OCI-LY3 (cell line): ENCODE measurements at regions not wholly inside any gene's neighbourhood (a gene's known extent, or its start where the extent isn't known, plus 50 kb on each side); places are given as distances from the start of the nearest gene placed in this dataset.

ENCODE experiments used
- H2AFZ ChIP-seq: fragments of 200-600, 300-600 bp; shearing (Covaris generic); 2 replicates; pipeline ENCODE4 v1.6.0; 2014; ENCODE audit warnings: antibody characterized with exemption, low read depth, low read length
- H3K27ac ChIP-seq: fragments of 200-600, 300-600 bp; sonication (generic); 2 replicates; pipeline ENCODE4 v1.5.1; 2014; ENCODE audit warnings: mild to moderate bottlenecking, low read length, moderate library complexity, mixed read lengths
- H3K27me3 ChIP-seq: fragments of 200-600, 300-600 bp; sonication (generic); 2 replicates; pipeline ENCODE4 v1.6.1; 2014; ENCODE audit warnings: low read depth, low read length, mixed read lengths
- H3K36me3 ChIP-seq: fragments of 200-600, 300-600 bp; sonication (generic); replicated peaks from 2 replicates; pipeline ENCODE3; 2014; ENCODE audit warnings: low read depth, low read length, mixed read lengths
- H3K4me1 ChIP-seq: fragments of 300-600, 200-600 bp; sonication (generic); 2 replicates; pipeline ENCODE4 v1.6.1; 2014; ENCODE audit warnings: low read length, mixed read lengths
- H3K4me2 ChIP-seq: fragments of 200-600, 300-600 bp; sonication (generic); 2 replicates; pipeline ENCODE4 v1.6.1; 2014; ENCODE audit warnings: low read length, mixed read lengths
- H3K4me3 ChIP-seq: fragments of 300-600, 200-600 bp; sonication (generic); 2 replicates; pipeline ENCODE4 v1.5.1; 2014; ENCODE audit warnings: antibody characterized with exemption, mild to moderate bottlenecking, low read length, moderate library complexity
- H3K79me2 ChIP-seq: fragments of 300-600, 200-600 bp; shearing (Covaris generic); 2 replicates; pipeline ENCODE4 v1.6.1; 2014; ENCODE audit warnings: mild to moderate bottlenecking, low read length, mixed read lengths
- H3K9ac ChIP-seq: fragments of 300-600, 200-600 bp; shearing (Covaris generic); 2 replicates; pipeline ENCODE4 v1.6.0; 2014; ENCODE audit warnings: mild to moderate bottlenecking, low read length, moderate library complexity
- H3K9me3 ChIP-seq: fragments of 200-600, 300-600 bp; shearing (Covaris generic); 2 replicates; pipeline ENCODE4 v1.6.1; 2014; ENCODE audit warnings: low read length, mixed read lengths; ENCODE audit not compliant: insufficient read depth
- H4K20me1 ChIP-seq: fragments of 200-600, 300-600 bp; sonication (generic); 2 replicates; pipeline ENCODE4 v1.6.1; 2016; ENCODE audit warnings: low read length, mixed read lengths; ENCODE audit not compliant: insufficient read depth
- EZH2phosphoT487 ChIP-seq: fragments of 200-600 bp; shearing (Covaris generic); IDR thresholded peaks from 2 replicates; pipeline ENCODE4 v1.6.1; 2018; ENCODE audit warnings: antibody characterized with exemption, mixed run types, low read depth
- TF ChIP-seq, protein P1 (sequence below): fragments of 200-600, 300-600 bp; sonication (generic); IDR thresholded peaks from 2 replicates; pipeline ENCODE4 v1.5.1; 2014; ENCODE audit warnings: antibody characterized with exemption, low read length, low read depth

DNA sequence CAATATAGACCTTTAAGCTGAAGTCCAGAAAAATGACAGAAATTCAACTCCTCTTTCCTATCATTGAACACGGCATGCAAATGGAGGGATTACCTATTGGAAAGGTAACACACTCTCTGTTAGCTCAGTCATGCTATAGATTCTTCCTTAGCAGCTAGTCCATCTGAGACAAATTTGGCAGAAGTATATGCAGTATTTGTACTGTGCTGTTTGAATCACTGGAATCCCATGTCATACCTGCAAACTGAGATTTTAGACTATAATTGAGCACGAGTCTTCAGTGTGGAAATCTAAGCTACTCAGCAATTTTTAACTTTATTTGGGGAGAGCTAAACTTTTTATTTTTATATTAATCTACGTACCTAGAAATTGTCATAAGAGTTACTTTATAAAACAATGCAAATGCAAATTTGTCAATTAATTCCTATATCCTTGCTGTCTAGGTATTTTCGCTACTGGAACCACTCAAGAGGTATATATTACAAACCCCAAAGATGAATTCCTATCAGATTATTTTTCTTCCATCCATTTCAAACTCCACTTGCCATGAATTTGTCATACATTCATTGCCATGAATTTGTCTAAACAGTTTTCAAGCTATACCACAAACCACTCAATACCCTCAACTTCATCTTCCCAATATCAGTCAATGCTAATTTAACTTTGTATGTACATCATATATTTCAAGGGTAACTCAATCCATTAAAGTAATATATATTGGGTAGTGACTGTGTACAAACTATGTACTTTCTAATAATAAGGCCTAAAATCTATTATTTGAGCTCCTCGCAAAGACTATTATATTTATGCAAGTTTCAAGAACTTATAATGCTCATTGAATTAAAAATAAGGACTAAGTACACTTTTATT is 224.8 kb downstream of the MEF2C start:
- Histone ChIP-seq H3K4me1 (no peaks in the 10 kb centered on the region), H3K4me3 (no peak overlapping the region), H4K20me1 (no peaks in the 10 kb centered on the region), H3K4me2 (no peak overlapping the region), H3K9ac (no peak overlapping the region), H2AFZ (no peak overlapping the region), H3K9me3 (no peaks in the 10 kb centered on the region), H3K27ac (no peak overlapping the region), H3K36me3 (no peaks in the 10 kb centered on the region), H3K79me2 (no peaks in the 10 kb centered on the region), H3K27me3 (no peaks in the 10 kb centered on the region; the same call in 1 of the 2 replicates)
- TF ChIP-seq EZH2phosphoT487, result no peak
- TF ChIP-seq, protein P1, sequence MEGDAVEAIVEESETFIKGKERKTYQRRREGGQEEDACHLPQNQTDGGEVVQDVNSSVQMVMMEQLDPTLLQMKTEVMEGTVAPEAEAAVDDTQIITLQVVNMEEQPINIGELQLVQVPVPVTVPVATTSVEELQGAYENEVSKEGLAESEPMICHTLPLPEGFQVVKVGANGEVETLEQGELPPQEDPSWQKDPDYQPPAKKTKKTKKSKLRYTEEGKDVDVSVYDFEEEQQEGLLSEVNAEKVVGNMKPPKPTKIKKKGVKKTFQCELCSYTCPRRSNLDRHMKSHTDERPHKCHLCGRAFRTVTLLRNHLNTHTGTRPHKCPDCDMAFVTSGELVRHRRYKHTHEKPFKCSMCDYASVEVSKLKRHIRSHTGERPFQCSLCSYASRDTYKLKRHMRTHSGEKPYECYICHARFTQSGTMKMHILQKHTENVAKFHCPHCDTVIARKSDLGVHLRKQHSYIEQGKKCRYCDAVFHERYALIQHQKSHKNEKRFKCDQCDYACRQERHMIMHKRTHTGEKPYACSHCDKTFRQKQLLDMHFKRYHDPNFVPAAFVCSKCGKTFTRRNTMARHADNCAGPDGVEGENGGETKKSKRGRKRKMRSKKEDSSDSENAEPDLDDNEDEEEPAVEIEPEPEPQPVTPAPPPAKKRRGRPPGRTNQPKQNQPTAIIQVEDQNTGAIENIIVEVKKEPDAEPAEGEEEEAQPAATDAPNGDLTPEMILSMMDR, result no peak

DNA sequence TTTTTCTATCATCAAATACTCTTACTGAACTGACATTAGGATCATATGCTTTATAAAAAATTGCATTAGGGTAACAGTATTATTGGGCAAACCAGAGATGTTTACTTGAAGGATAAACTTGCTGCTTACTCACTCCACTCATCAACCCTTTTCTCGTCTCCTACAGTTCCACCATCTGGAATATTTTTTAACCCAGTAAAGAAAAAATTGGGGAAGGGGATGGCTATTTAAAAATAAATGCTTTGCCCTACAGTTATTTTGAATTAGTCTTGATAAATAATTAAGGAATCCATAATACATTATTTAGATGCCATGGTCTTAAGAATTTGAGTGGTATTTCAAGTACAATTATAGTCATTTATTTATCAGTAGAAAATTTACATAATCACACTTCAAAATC is 225.8 kb downstream of the MEF2C start:
- Histone ChIP-seq H3K9me3 (no peaks in the 10 kb centered on the region), H2AFZ (no peak overlapping the region), H3K4me2 (no peak overlapping the region), H4K20me1 (no peaks in the 10 kb centered on the region), H3K79me2 (no peaks in the 10 kb centered on the region), H3K27me3 (no peaks in the 10 kb centered on the region), H3K9ac (no peak overlapping the region), H3K4me1 (no peaks in the 10 kb centered on the region), H3K36me3 (no peaks in the 10 kb centered on the region), H3K4me3 (no peak overlapping the region), H3K27ac (no peak overlapping the region)
- TF ChIP-seq EZH2phosphoT487, result no peak
- TF ChIP-seq, protein P1, result no peak

DNA sequence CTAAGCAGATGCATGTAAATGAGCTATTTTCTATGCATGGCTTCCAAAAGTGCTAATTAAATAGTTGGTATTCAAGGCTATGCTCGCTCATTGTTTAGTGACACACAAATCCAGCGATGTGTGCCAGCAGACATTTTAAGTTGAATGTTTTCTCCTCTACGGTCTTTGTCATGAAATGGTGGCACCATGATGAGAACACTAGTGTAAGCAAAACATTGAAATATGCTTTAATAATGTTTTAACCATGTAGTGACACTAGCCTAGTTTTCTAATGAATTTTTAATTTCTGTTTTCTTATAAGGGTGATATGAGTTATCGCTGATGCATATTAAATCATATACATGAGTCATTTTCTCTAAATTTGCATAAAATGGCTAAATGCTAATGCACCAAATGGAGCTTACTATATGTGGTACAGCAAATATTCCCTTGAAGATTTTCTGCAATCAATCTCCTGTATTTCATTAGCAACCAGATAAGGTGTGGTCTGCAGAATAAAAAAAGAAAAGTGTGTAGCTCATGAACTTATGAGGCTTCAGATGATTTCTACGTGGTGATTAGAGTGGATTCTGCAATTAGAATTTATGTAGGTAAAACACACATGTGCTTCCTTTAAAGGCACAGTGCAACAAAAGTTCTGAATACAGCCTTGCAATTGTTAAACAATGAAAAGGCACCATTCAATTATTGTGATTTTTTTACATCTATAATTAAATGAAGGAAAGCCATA is 226.6 kb downstream of the MEF2C start:
- no peak overlapping the region for H3K4me3 ChIP-seq
- no peaks in the 10 kb centered on the region for H3K9me3 ChIP-seq
- no peak overlapping the region for H3K9ac ChIP-seq
- H4K20me1 ChIP-seq, result no peaks in the 10 kb centered on the region
- no peaks in the 10 kb centered on the region for H3K4me1 ChIP-seq
- H2AFZ ChIP-seq, result no peak overlapping the region
- H3K27me3 ChIP-seq, result no peaks in the 10 kb centered on the region
- no peak overlapping the region for H3K4me2 ChIP-seq
- no peaks in the 10 kb centered on the region for H3K36me3 ChIP-seq
- H3K79me2 ChIP-seq, result no peaks in the 10 kb centered on the region
- TF ChIP-seq, protein P1, result no peak
- TF ChIP-seq EZH2phosphoT487, result no peak
- no peak overlapping the region for H3K27ac ChIP-seq

DNA sequence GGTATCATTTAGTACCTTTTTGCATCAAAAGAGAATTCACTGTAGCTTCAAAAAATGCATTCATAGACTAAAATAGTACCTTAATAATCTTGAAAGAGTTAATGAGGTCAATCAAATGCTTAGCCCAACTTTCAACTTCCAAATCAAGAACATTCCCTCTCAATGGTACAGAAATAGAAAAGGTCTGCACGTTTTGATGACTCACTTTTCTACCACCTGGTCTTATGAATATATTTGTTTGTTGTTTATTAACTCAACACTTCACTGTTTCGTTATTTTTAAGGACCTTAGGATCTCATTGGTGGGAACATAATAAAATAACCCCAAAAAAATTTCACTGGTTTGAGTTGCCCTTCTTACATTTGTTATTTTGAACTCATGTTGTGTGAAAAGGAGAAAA is 229.5 kb downstream of the MEF2C start:
- Histone ChIP-seq H2AFZ (no peak overlapping the region), H3K9me3 (no peaks in the 10 kb centered on the region), H3K27ac (no peak overlapping the region), H3K79me2 (no peaks in the 10 kb centered on the region), H3K36me3 (no peaks in the 10 kb centered on the region), H3K4me2 (no peak overlapping the region), H3K4me1 (no peaks in the 10 kb centered on the region), H3K9ac (no peak overlapping the region), H3K27me3 (no peaks in the 10 kb centered on the region), H4K20me1 (no peaks in the 10 kb centered on the region), H3K4me3 (no peak overlapping the region)
- TF ChIP-seq, protein P1, result no peak
